C4-2B (cell line): ENCODE measurements at regions not wholly inside any gene's neighbourhood (a gene's known extent, or its start where the extent isn't known, plus 50 kb on each side); places are given as distances from the start of the nearest gene placed in this dataset.

Source experiments
- H3K27ac ChIP-seq: fragments of 450-650 bp; 2 replicates; pipeline ENCODE4 v1.5.1; 2017
- ZFX ChIP-seq: fragments of 450-650 bp; IDR thresholded peaks from 2 replicates; pipeline ENCODE4 v1.6.1; 2017
- TF ChIP-seq, protein P1 (sequence below): fragments of 450-650 bp; conservative IDR thresholded peaks from 2 replicates; pipeline ENCODE4 v1.5.1; 2017; ENCODE audit warnings: mild to moderate bottlenecking

DNA sequence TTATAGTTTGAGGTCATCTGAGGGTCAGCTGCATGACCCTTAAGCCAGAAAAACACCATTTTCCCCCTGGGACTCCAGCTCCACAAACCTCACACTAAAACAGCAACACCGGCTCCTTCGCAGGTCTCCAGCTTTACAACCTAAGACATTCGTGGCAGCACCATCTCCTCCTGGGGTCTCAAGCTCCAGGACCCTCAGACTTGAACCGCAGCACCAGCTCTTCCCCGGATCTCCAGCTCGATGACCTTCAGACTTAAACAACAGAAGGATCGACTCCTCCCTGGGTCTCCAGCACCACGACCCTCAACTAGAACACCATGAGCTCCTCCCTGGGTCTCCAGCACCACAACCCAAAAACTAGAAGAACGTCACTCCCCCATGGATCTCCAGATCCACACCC lies 233.7 kb upstream of the CNTN6 start:
- H3K27ac ChIP-seq = no peak overlapping the region
- no peak for TF ChIP-seq ZFX
- TF ChIP-seq, protein P1, sequence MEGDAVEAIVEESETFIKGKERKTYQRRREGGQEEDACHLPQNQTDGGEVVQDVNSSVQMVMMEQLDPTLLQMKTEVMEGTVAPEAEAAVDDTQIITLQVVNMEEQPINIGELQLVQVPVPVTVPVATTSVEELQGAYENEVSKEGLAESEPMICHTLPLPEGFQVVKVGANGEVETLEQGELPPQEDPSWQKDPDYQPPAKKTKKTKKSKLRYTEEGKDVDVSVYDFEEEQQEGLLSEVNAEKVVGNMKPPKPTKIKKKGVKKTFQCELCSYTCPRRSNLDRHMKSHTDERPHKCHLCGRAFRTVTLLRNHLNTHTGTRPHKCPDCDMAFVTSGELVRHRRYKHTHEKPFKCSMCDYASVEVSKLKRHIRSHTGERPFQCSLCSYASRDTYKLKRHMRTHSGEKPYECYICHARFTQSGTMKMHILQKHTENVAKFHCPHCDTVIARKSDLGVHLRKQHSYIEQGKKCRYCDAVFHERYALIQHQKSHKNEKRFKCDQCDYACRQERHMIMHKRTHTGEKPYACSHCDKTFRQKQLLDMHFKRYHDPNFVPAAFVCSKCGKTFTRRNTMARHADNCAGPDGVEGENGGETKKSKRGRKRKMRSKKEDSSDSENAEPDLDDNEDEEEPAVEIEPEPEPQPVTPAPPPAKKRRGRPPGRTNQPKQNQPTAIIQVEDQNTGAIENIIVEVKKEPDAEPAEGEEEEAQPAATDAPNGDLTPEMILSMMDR = no peak

DNA sequence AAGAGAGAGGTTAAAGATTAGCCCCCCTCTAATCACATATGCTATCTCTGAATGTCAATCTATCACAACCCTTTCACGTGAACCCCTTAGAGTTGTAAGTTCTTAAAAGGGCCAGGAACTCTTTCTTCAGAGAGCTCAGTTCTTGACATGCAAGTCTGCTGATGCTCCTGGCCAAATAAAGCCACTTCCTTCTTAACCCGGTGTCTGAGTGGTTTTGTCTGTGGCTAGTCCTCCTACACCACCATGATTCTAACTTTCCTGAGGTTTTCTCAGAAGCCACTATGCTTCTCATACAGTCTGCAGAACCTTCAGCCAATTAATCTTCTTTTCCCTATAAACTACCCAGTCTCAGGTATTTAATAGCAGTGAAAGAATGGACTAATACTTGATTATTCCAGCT lies 231.1 kb upstream of the CNTN6 start:
- TF ChIP-seq, protein P1 = no peak
- no peak for TF ChIP-seq ZFX
- H3K27ac ChIP-seq = no peak overlapping the region

DNA sequence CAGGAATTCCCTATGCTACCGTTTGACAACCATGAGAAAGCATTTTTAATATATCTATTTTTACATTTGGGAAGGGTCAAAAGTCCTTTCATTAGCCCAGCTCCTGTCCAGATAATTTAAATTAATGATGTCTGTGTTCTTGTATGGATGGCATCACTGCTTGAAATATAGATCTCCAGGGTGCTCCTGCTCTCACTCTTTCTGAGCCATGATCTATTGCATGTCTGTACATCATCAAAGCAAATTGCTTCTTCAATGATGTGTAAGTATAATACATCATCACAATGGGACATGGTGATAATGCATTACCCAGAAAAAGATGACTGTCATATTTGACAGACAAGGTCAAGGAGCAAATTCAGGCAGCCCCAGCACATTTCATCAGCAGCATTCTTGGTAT lies 223.6 kb upstream of the CNTN6 start:
- no peak overlapping the region for H3K27ac ChIP-seq
- TF ChIP-seq ZFX = no peak
- TF ChIP-seq, protein P1 = no peak

DNA sequence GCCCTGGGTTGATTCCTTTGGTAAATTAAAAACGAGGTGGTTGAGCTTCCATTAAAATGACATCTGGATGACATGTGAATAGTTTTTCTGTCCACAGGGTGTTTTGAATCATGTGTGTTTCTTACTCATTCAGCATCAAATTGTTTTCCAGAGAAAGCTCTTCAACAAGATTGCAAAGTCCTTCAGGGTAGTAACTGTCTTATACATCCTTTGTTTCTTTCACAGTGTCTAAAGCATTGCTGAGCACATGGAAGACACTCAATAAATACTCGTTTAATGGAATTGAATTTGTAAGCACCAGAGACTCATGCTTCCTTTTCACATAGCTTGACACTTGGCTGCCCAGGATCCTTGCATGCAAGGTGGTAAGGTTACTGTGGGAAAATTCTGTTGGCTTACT lies 223.1 kb upstream of the CNTN6 start:
- TF ChIP-seq, protein P1 = no peak
- TF ChIP-seq ZFX = no peak
- no peak overlapping the region for H3K27ac ChIP-seq

DNA sequence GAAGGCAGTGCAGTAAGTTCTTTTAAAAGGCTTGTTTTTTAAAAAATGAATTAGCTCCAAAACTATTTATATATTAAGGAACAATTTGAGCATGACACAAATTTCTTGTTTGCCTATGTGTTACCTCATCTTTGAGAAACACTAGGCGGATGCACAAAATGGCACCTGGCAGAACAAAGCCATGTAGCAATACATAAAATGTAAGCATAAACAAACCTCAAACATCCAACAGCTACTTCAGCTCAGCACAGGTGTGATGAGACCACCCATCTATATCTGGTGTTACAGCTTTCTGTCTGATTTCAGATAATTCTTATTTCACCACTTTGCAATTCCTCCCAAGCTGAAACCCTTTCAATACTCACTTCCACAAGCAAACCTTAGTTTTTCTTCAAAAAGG lies 221.2 kb upstream of the CNTN6 start:
- no peak overlapping the region for H3K27ac ChIP-seq
- TF ChIP-seq, protein P1 = no peak
- no peak for TF ChIP-seq ZFX

DNA sequence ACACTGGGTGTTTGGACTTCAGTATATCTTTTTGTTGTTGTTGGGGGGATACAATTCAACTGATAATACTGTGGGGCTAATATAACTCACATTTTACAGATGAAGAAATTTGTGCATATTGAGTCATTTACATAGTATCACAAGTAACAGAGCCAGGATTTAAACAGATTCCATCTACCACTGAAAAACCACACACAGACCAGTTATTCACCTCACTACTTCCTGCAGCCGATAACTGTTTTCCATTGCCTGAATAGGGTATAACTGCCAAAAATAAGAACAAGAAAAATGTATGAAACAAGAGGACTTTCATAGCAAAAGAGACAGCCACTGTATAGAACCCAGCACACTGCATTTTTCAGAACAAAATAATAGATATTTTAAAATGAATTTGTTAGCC lies 215.8 kb upstream of the CNTN6 start:
- no peak overlapping the region for H3K27ac ChIP-seq
- TF ChIP-seq, protein P1 = no peak
- TF ChIP-seq ZFX = no peak

DNA sequence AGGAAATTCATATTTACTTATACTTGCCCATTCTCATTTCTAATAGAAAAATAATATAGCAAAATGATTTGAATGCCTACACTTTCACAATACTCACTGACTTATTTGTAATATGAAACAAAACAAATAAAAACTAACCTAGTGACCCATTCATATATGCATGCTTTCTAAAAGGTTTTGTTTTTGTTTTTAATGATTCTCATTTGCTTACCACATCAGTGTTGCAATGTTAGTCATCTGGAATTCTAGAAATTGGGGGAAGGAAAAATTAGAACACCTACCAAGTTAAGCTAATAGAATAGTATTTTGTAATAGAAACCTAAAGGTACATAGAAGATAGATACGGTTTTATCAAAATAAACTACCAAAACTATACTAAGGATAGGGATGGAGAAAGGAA lies 214.1 kb upstream of the CNTN6 start:
- H3K27ac ChIP-seq = no peak overlapping the region
- TF ChIP-seq ZFX = no peak
- TF ChIP-seq, protein P1 = no peak
